HCT116 (cell line): ENCODE measurements at regions not wholly inside any gene's neighbourhood (a gene's known extent, or its start where the extent isn't known, plus 50 kb on each side); places are given as distances from the start of the nearest gene placed in this dataset.

Source experiments
- ATAC-seq: fragments of 200-7000 bp; cut with Tn5 transposase; 2 replicates; pipeline ENCODE4 v1.9.1; 2020; ENCODE audit warnings: mild to moderate bottlenecking, moderate library complexity
- BruUV-seq: library from RNA; stranded (reverse); fragments of 400-500 nt; replicated peaks from 2 replicates; lab custom pipeline; 2021; lab: Mats Ljungman, UMichigan
- CTCF ChIA-PET: fragments of 300-600 bp; sonication (Branson Sonifier 250); formaldehyde crosslinking; loops from one replicate; lab custom pipeline; 2021; ENCODE audit warnings: antibody characterized with exemption; lab: Charles Lee
- POLR2A ChIA-PET: fragments of 300-600, 350-600 bp; sonication (Branson Sonifier 250); formaldehyde crosslinking; loops from one replicate; lab custom pipeline; 2021; ENCODE audit warnings: antibody characterized with exemption; lab: Charles Lee
- RAD21 ChIA-PET, 2 experiments: fragments of 300-600 bp; sonication (Branson Sonifier 250); formaldehyde crosslinking; loops; one replicate each; lab custom pipeline; 2023; ENCODE audit warnings: low total read pairs in 2 of 2; ENCODE audit not compliant: uncharacterized antibody in 2 of 2, unreplicated experiment in 2 of 2, low non-redundant PET in 1 of 2; lab: Charles Lee
- DNase-seq: peaks from one replicate; pipeline ENCODE4 v3.0.0-alpha.2; 2010; ENCODE audit warnings: low read depth, low spot score
- H2AFZ ChIP-seq: fragments of 200-600 bp; shearing (Covaris generic), sonication (generic); 2 replicates; pipeline ENCODE4 v1.6.1; 2017; ENCODE audit warnings: low read depth, mixed run types, mixed read lengths, antibody characterized with exemption, low read length; ENCODE audit not compliant: poor library complexity, severe bottlenecking
- H3K27ac ChIP-seq: 2 replicates; pipeline ENCODE4 v1.5.1; 2012; ENCODE audit warnings: low read depth, low read length
- H3K27me3 ChIP-seq: fragments of 200-600 bp; sonication (generic); 2 replicates; pipeline ENCODE4 v1.6.1; 2016; ENCODE audit warnings: mixed run types, low read length, mixed read lengths; ENCODE audit not compliant: insufficient read depth
- H3K36me3 ChIP-seq, 2 experiments: fragments of 200-500 bp in 1 of 2; fragments of 200-600 bp in 1 of 2; sonication (Bioruptor generic) in 1 of 2; sonication (generic) in 1 of 2; 2 replicates each; pipeline versions ENCODE4 v1.5.1 to v1.6.1; 2014 to 2016; ENCODE audit warnings: low read length in 2 of 2, inconsistent platforms in 1 of 2, mixed read lengths in 1 of 2, mixed run types in 1 of 2; ENCODE audit not compliant: insufficient read depth in 2 of 2, control insufficient read depth in 1 of 2
- H3K4me1 ChIP-seq, 2 experiments: fragments of 200-600 bp in 1 of 2; sonication (generic) in 1 of 2; 2 replicates each; pipeline versions ENCODE4 v1.5.1 to v1.6.1; 2012 to 2017; ENCODE audit warnings: low read length in 2 of 2, inconsistent platforms in 1 of 2, mild to moderate bottlenecking in 1 of 2, mixed read lengths in 1 of 2, mixed run types in 1 of 2, moderate library complexity in 1 of 2; ENCODE audit not compliant: insufficient read depth in 2 of 2, control insufficient read depth in 1 of 2
- H3K4me2 ChIP-seq: fragments of 200-600 bp; sonication (generic); 2 replicates; pipeline ENCODE4 v1.6.1; 2017; ENCODE audit warnings: mixed run types, low read length, mixed read lengths
- H3K4me3 ChIP-seq, 2 experiments: fragments of 200-600 bp in 1 of 2; sonication (generic) in 1 of 2; replicated peaks in 1 of 2; 2 replicates each; pipeline ENCODE4 v1.5.1; 2011 to 2016; ENCODE audit warnings: low read length in 2 of 2, control low read depth in 1 of 2, low read depth in 1 of 2, mild to moderate bottlenecking in 1 of 2, mixed read lengths in 1 of 2, mixed run types in 1 of 2
- H3K79me2 ChIP-seq: fragments of 200-600 bp; sonication (generic); 2 replicates; pipeline ENCODE4 v1.6.1; 2017; ENCODE audit warnings: mild to moderate bottlenecking, mixed run types, low read length, moderate library complexity, mixed read lengths; ENCODE audit not compliant: insufficient read depth
- H3K9ac ChIP-seq: fragments of 200-600 bp; sonication (generic); 2 replicates; pipeline ENCODE4 v1.6.1; 2016; ENCODE audit warnings: low read length, mixed read lengths
- H3K9me2 ChIP-seq: fragments of 200-600 bp; sonication (generic), shearing (Covaris generic); 2 replicates; pipeline ENCODE4 v1.6.1; 2017; ENCODE audit warnings: mixed run types, mild to moderate bottlenecking, moderate library complexity; ENCODE audit not compliant: insufficient read depth
- H3K9me3 ChIP-seq, 2 experiments: fragments of 200-500 bp in 1 of 2; fragments of 200-600 bp in 1 of 2; sonication (Bioruptor generic) in 1 of 2; sonication (generic) in 1 of 2; 2 replicates each; pipeline ENCODE4 v1.6.1; 2014 to 2017; ENCODE audit warnings: low read length in 2 of 2, mixed read lengths in 2 of 2, inconsistent platforms in 1 of 2, low read depth in 1 of 2, mild to moderate bottlenecking in 1 of 2, mixed run types in 1 of 2, moderate library complexity in 1 of 2; ENCODE audit not compliant: control insufficient read depth in 1 of 2, insufficient read depth in 1 of 2
- H4K20me1 ChIP-seq: fragments of 200-600 bp; sonication (generic), shearing (Covaris generic); 2 replicates; pipeline ENCODE4 v1.6.1; 2017; ENCODE audit warnings: mixed run types, mild to moderate bottlenecking, moderate library complexity; ENCODE audit not compliant: insufficient read depth
- CEBPB ChIP-seq: IDR thresholded peaks from 2 replicates; pipeline ENCODE4 v1.6.1; 2012; ENCODE audit warnings: low read depth
- CTCF ChIP-seq, 3 experiments: fragments of 200-600 bp in 1 of 3; sonication (generic) in 1 of 3; IDR thresholded peaks in 2 of 3; conservative IDR thresholded peaks in 1 of 3; 2 replicates each; pipeline ENCODE4 v1.5.1; 2012 to 2017; ENCODE audit warnings: low read depth in 2 of 3, low read length in 2 of 3, antibody characterized with exemption in 1 of 3, borderline replicate concordance in 1 of 3, control low read depth in 1 of 3, mild to moderate bottlenecking in 1 of 3, mixed read lengths in 1 of 3, mixed run types in 1 of 3, moderate library complexity in 1 of 3; ENCODE audit not compliant: insufficient read depth in 1 of 3
- SIN3A ChIP-seq: IDR thresholded peaks from 2 replicates; pipeline ENCODE4 v1.6.1; 2012; ENCODE audit warnings: low read depth
- SP1 ChIP-seq: IDR thresholded peaks from 2 replicates; pipeline ENCODE4 v1.6.1; 2012; ENCODE audit warnings: low read depth
- YY1 ChIP-seq: IDR thresholded peaks from 2 replicates; pipeline ENCODE4 v1.6.1; 2011; ENCODE audit warnings: low read length, low read depth, moderate library complexity, mild to moderate bottlenecking; ENCODE audit not compliant: insufficient replicate concordance; ENCODE audit errors: extremely low read depth
- ZNF274 ChIP-seq: fragments of 200-500 bp; sonication (Bioruptor generic); IDR thresholded peaks from 2 replicates; pipeline ENCODE4 v1.6.1; 2014; ENCODE audit warnings: mild to moderate bottlenecking, low read depth, low read length, inconsistent platforms
- intact Hi-C: fragments of 100-400 bp; cut with micrococcal nuclease; formaldehyde crosslinking; loops from 2 replicates; pipeline ENCODE4 v1.10.0; 2022

- Histone ChIP-seq H3K79me2 (no peaks in the 10 kb centered on the region), H3K4me1 (no peaks in the 10 kb centered on the region), H3K9ac (no peak overlapping the region), H3K27me3 (no peaks in the 10 kb centered on the region), H3K9me2 (no peaks in the 10 kb centered on the region), H2AFZ (no peak overlapping the region), H3K4me2 (no peak overlapping the region), H4K20me1 (no peaks in the 10 kb centered on the region), H3K4me3 (no peak overlapping the region), H3K9me3 (no peaks in the 10 kb centered on the region), H3K27ac (no peak overlapping the region), H3K36me3 (no peaks in the 10 kb centered on the region)
- DNase-seq (no peak), ATAC-seq (no peak)
- ChIA-PET CTCF (no interaction called here), RAD21 (no interaction called here), POLR2A (no interaction called here)
- TF ChIP-seq SP1 (no peak), YY1 (no peak)
- BruUV-seq: no TSS peak
- intact Hi-C loops: no loop called here
Observed at GRCh38 chr10:130928306-130928705, 383.2 kb downstream of the TCERG1L start.

GRCh38 chr10:130929422-130930325 lies 381.8 kb downstream of the TCERG1L start:
- H2AFZ ChIP-seq: no peak overlapping the region
- no peak for DNase-seq
- H3K9me2 ChIP-seq: no peaks in the 10 kb centered on the region
- no peaks in the 10 kb centered on the region for H3K36me3 ChIP-seq
- H3K27ac ChIP-seq: no peak overlapping the region
- POLR2A ChIA-PET: no interaction called here
- no peak overlapping the region for H3K9ac ChIP-seq
- no TSS peak for BruUV-seq
- intact Hi-C loops: no loop called here
- H3K4me2 ChIP-seq: no peak overlapping the region
- no peak overlapping the region for H3K4me3 ChIP-seq
- H3K4me1 ChIP-seq: no peaks in the 10 kb centered on the region
- no peaks in the 10 kb centered on the region for H4K20me1 ChIP-seq
- no peaks in the 10 kb centered on the region for H3K27me3 ChIP-seq
- RAD21 ChIA-PET: no interaction called here
- TF ChIP-seq ZNF274 (no peak), SIN3A (no peak), CTCF (IDR thresholded peaks at IDR 0.05 in 2 of 3, conservative IDR thresholded peaks at IDR 0.05 in 1 of 3; ENCODE audit: borderline replicate concordance in 1 of 3, insufficient read depth in 1 of 3, low read depth in 2 of 3, low read length in 2 of 3) (no peak), YY1 (no peak), CEBPB (no peak)
- TF ChIP-seq, all 23 proteins: peak for 0
- no peaks in the 10 kb centered on the region for H3K79me2 ChIP-seq
- CTCF ChIA-PET: no interaction called here
- H3K9me3 ChIP-seq: no peaks in the 10 kb centered on the region
- no peak for ATAC-seq
